AG04450 (cell line): ENCODE measurements at regions not wholly inside any gene's neighbourhood (a gene's known extent, or its start where the extent isn't known, plus 50 kb on each side); places are given as distances from the start of the nearest gene placed in this dataset.

ENCODE experiments used
- CTCF ChIA-PET: fragments of 300-600, 350-600 bp; formaldehyde crosslinking; extraction: SDS; loops from one replicate; lab custom pipeline; 2022; ENCODE audit warnings: antibody characterized with exemption, inconsistent platforms; lab: Charles Lee
- POLR2A ChIA-PET: fragments of 350-600 bp; formaldehyde crosslinking; extraction: SDS; loops from one replicate; lab custom pipeline; 2021; ENCODE audit warnings: antibody characterized with exemption, inconsistent platforms; lab: Yijun Ruan, JAX
- DNase-seq: peaks from one replicate; pipeline ENCODE4 v3.0.0-alpha.2; 2011; ENCODE audit warnings: low read depth, low spot score
- H3K27ac ChIP-seq: one replicate; pipeline ENCODE4 v1.5.1; 2012; ENCODE audit warnings: low read depth, low read length, control low read depth
- H3K27me3 ChIP-seq: one replicate; pipeline ENCODE4 v1.6.0; 2012; ENCODE audit warnings: low read length; ENCODE audit not compliant: control insufficient read depth, insufficient read depth
- H3K4me3 ChIP-seq: 2 replicates; pipeline ENCODE4 v1.5.1; 2011; ENCODE audit warnings: mild to moderate bottlenecking, low read depth, low read length, control low read depth
- H3K9me3 ChIP-seq: 2 replicates; pipeline ENCODE4 v1.5.1; 2012; ENCODE audit warnings: low read length; ENCODE audit not compliant: control insufficient read depth, insufficient read depth
- CTCF ChIP-seq: IDR thresholded peaks from 2 replicates; pipeline ENCODE4 v1.5.1; 2011; ENCODE audit warnings: low read depth, low read length, control low read depth, inconsistent platforms

- DNase-seq = no peak
- TF ChIP-seq CTCF = no peak
- ChIA-PET CTCF (no interaction called here), POLR2A (no interaction called here)
- Histone ChIP-seq H3K27ac (no peak overlapping the region), H3K4me3 (no peak overlapping the region), H3K27me3 (peaks cover 38% of the 10 kb centered on the region), H3K9me3 (no peaks in the 10 kb centered on the region)
Measured at GRCh38 chr2:45212953-45213635, 203.8 kb upstream of the SIX2 start.

GRCh38 chr2:45211636-45212035 lies 202.4 kb upstream of the SIX2 start:
- no peak overlapping the region for H3K4me3 ChIP-seq
- no peak for TF ChIP-seq CTCF
- DNase-seq = no peak
- ChIA-PET POLR2A (no interaction called here), CTCF (no interaction called here)
- no peak overlapping the region for H3K27ac ChIP-seq
- H3K27me3 ChIP-seq = peaks cover 30% of the 10 kb centered on the region
- H3K9me3 ChIP-seq = no peaks in the 10 kb centered on the region

- peak; percentile 10 for DNase-seq
- Histone ChIP-seq H3K4me3 (no peak overlapping the region), H3K27ac (no peak overlapping the region), H3K27me3 (peaks cover 33% of the 10 kb centered on the region), H3K9me3 (no peaks in the 10 kb centered on the region)
- ChIA-PET CTCF (no interaction called here), POLR2A (no interaction called here)
- no peak for TF ChIP-seq CTCF
Measured at GRCh38 chr2:45210462-45211195, 201.4 kb upstream of the SIX2 start.

GRCh38 chr2:45209875-45210274 lies 200.6 kb upstream of the SIX2 start:
- POLR2A ChIA-PET = no interaction called here
- H3K27me3 ChIP-seq = peaks cover 34% of the 10 kb centered on the region
- no peak for TF ChIP-seq CTCF

GRCh38 chr2:45209302-45209701 lies 200.1 kb upstream of the SIX2 start:
- Histone ChIP-seq H3K27ac (no peak overlapping the region), H3K9me3 (no peaks in the 10 kb centered on the region), H3K27me3 (peaks cover 31% of the 10 kb centered on the region), H3K4me3 (no peak overlapping the region)
- no peak for TF ChIP-seq CTCF
- CTCF ChIA-PET = no interaction called here
- POLR2A ChIA-PET = no interaction called here
- no peak for DNase-seq

More at GRCh38 chr2:45209875-45210274, 200.6 kb upstream of the SIX2 start:
- CTCF ChIA-PET = no interaction called here
- H3K4me3 ChIP-seq = no peak overlapping the region
- H3K9me3 ChIP-seq = no peaks in the 10 kb centered on the region
- no peak overlapping the region for H3K27ac ChIP-seq
- no peak for DNase-seq
